SK-N-SH (cell line): ENCODE measurements at regions not wholly inside any gene's neighbourhood (a gene's known extent, or its start where the extent isn't known, plus 50 kb on each side); places are given as distances from the start of the nearest gene placed in this dataset.

ENCODE experiments used
- CTCF ChIA-PET: fragments of 300-600, 350-600 bp; formaldehyde crosslinking; extraction: SDS; loops from one replicate; lab custom pipeline; 2021; lab: Yijun Ruan, JAX
- POLR2A ChIA-PET: fragments of 350-600 bp; sonication (Branson Sonifier 250); formaldehyde crosslinking; extraction: SDS; loops from one replicate; lab custom pipeline; 2020; ENCODE audit warnings: antibody characterized with exemption, inconsistent platforms; lab: Yijun Ruan, JAX
- DNase-seq: peaks from one replicate; pipeline ENCODE4 v3.0.0; 2012
- H2AFZ ChIP-seq: fragments of 200-600 bp; sonication (generic); 2 replicates; pipeline ENCODE4 v1.8.1; 2016; ENCODE audit warnings: antibody characterized with exemption, mild to moderate bottlenecking, low read depth
- H3F3A ChIP-seq: fragments of 200-600 bp; sonication (generic); replicated peaks from 2 replicates; pipeline ENCODE3; 2016; ENCODE audit warnings: antibody characterized with exemption, mild to moderate bottlenecking; ENCODE audit not compliant: insufficient read depth
- H3K27ac ChIP-seq, 2 experiments: fragments of 200-500 bp in 1 of 2; fragments of 200-600 bp in 1 of 2; sonication (Bioruptor generic) in 1 of 2; sonication (generic), shearing (Covaris generic) in 1 of 2; 2 replicates each; pipeline versions ENCODE4 v1.5.1 to v1.6.1; 2014 to 2016; ENCODE audit warnings: low read depth in 2 of 2, inconsistent platforms in 1 of 2, low read length in 1 of 2, mild to moderate bottlenecking in 1 of 2, mixed read lengths in 1 of 2
- H3K27me3 ChIP-seq: fragments of 200-600 bp; sonication (generic), shearing (Covaris generic); 2 replicates; pipeline ENCODE4 v1.6.1; 2016; ENCODE audit warnings: mixed run types; ENCODE audit not compliant: insufficient read depth
- H3K36me3 ChIP-seq, 2 experiments: fragments of 200-500 bp in 1 of 2; fragments of 200-600 bp in 1 of 2; sonication (Bioruptor generic) in 1 of 2; sonication (generic) in 1 of 2; replicated peaks in 1 of 2; 2 replicates each; pipeline versions ENCODE3 to v1.5.1; 2014 to 2016; ENCODE audit warnings: low read length in 1 of 2, mild to moderate bottlenecking in 1 of 2; ENCODE audit not compliant: insufficient read depth in 2 of 2, control insufficient read depth in 1 of 2
- H3K4me1 ChIP-seq, 2 experiments: fragments of 200-500 bp in 1 of 2; fragments of 200-600 bp in 1 of 2; sonication (Bioruptor generic) in 1 of 2; sonication (generic), shearing (Covaris generic) in 1 of 2; 2 replicates each; pipeline versions ENCODE4 v1.5.1 to v1.6.1; 2014 to 2016; ENCODE audit warnings: low read depth in 1 of 2, low read length in 1 of 2, mixed run types in 1 of 2; ENCODE audit not compliant: insufficient read depth in 2 of 2, control insufficient read depth in 1 of 2
- H3K4me2 ChIP-seq: fragments of 200-600 bp; sonication (generic), shearing (Covaris generic); 2 replicates; pipeline ENCODE4 v1.6.1; 2017; ENCODE audit warnings: mixed run types
- H3K4me3 ChIP-seq, 2 experiments: fragments of 200-500 bp in 1 of 2; fragments of 200-600 bp in 1 of 2; sonication (Bioruptor generic) in 1 of 2; sonication (generic), shearing (Covaris generic) in 1 of 2; 2 replicates each; pipeline versions ENCODE4 v1.5.1 to v1.8.1; 2014 to 2016; ENCODE audit warnings: low read depth in 2 of 2, inconsistent platforms in 1 of 2, low read length in 1 of 2, mild to moderate bottlenecking in 1 of 2, mixed read lengths in 1 of 2, moderate library complexity in 1 of 2
- H3K79me2 ChIP-seq: fragments of 200-600 bp; sonication (generic); 2 replicates; pipeline ENCODE4 v1.8.1; 2017; ENCODE audit warnings: mild to moderate bottlenecking; ENCODE audit not compliant: insufficient read depth
- H3K9ac ChIP-seq: fragments of 200-600 bp; sonication (generic); 2 replicates; pipeline ENCODE4 v1.6.1; 2017; ENCODE audit warnings: mixed run types
- H3K9me2 ChIP-seq: fragments of 200-600 bp; sonication (generic); 2 replicates; pipeline ENCODE4 v1.6.1; 2017; ENCODE audit warnings: mixed run types
- H3K9me3 ChIP-seq: fragments of 200-600 bp; sonication (generic); 2 replicates; pipeline ENCODE4 v1.6.1; 2017; ENCODE audit warnings: mixed run types, mild to moderate bottlenecking, moderate library complexity
- H4K20me1 ChIP-seq: fragments of 200-600 bp; sonication (generic); 2 replicates; pipeline ENCODE4 v1.6.1; 2017; ENCODE audit warnings: mild to moderate bottlenecking, mixed run types; ENCODE audit not compliant: insufficient read depth
- CHD2 ChIP-seq: fragments of 150-350 bp; IDR thresholded peaks from 2 replicates; pipeline ENCODE4 v1.6.1; 2018; ENCODE audit warnings: low read length; ENCODE audit not compliant: partially characterized antibody
- ELF1 ChIP-seq: IDR thresholded peaks from 2 replicates; pipeline ENCODE4 v1.4.0; 2012
- EP300 ChIP-seq, 2 experiments: IDR thresholded peaks; 2 replicates each; pipeline versions ENCODE4 v1.4.0 to v1.6.1; 2012; ENCODE audit warnings: borderline replicate concordance in 1 of 2, low read depth in 1 of 2, low read length in 1 of 2
- FOXJ3 ChIP-seq: sonication (generic); formaldehyde crosslinking; IDR thresholded peaks from 2 replicates; pipeline ENCODE4 v1.5.1; 2020; ENCODE audit warnings: mild to moderate bottlenecking, missing genetic modification reagents
- FOXM1 ChIP-seq: IDR thresholded peaks from 2 replicates; pipeline ENCODE4 v1.4.0; 2012; ENCODE audit warnings: low read depth, mild to moderate bottlenecking
- IRF3 ChIP-seq: fragments of 150-350 bp; IDR thresholded peaks from 2 replicates; pipeline ENCODE4 v1.6.1; 2016; ENCODE audit warnings: mild to moderate bottlenecking, low read depth, low read length
- MXI1 ChIP-seq: IDR thresholded peaks from 2 replicates; pipeline ENCODE4 v1.6.1; 2012; ENCODE audit warnings: mild to moderate bottlenecking, low read depth, low read length, improper control_type of control experiment
- NRF1 ChIP-seq: IDR thresholded peaks from 2 replicates; pipeline ENCODE4 v1.6.1; 2012; ENCODE audit warnings: low read depth, mild to moderate bottlenecking, low read length
- POLR2AphosphoS5 ChIP-seq: IDR thresholded peaks from 2 replicates; pipeline ENCODE4 v1.6.1; 2012; ENCODE audit warnings: low read depth, low read length
- RAD21 ChIP-seq: IDR thresholded peaks from 2 replicates; pipeline ENCODE4 v1.6.1; 2012; ENCODE audit warnings: mild to moderate bottlenecking, low read length
- REST ChIP-seq: IDR thresholded peaks from 2 replicates; pipeline ENCODE4 v1.6.1; 2012; ENCODE audit warnings: mild to moderate bottlenecking, low read depth, low read length, moderate library complexity
- RXRA ChIP-seq: IDR thresholded peaks from 2 replicates; pipeline ENCODE4 v1.4.0; 2012; ENCODE audit warnings: low read depth, mild to moderate bottlenecking, borderline replicate concordance
- SIN3A ChIP-seq: IDR thresholded peaks from 2 replicates; pipeline ENCODE4 v1.6.1; 2012; ENCODE audit warnings: low read depth, mild to moderate bottlenecking, low read length, moderate library complexity, borderline replicate concordance
- SMC3 ChIP-seq: IDR thresholded peaks from 2 replicates; pipeline ENCODE4 v1.6.1; 2012; ENCODE audit warnings: low read depth, low read length, improper control_type of control experiment
- USF1 ChIP-seq: IDR thresholded peaks from 2 replicates; pipeline ENCODE4 v1.4.0; 2012; ENCODE audit warnings: low read depth, borderline replicate concordance
- WGBS: methylation state at CpG from one replicate; pipeline ENCODE4 v1.1.6; 2017; ENCODE audit warnings: low lambda C conversion rate; 5-methylcytosine and 5-hydroxymethylcytosine counted together
- TF ChIP-seq, protein P1 (sequence below): fragments of 150-350 bp; IDR thresholded peaks from 2 replicates; pipeline ENCODE4 v1.6.1; 2017; ENCODE audit warnings: antibody characterized with exemption, low read length, low read depth, borderline replicate concordance

DNA sequence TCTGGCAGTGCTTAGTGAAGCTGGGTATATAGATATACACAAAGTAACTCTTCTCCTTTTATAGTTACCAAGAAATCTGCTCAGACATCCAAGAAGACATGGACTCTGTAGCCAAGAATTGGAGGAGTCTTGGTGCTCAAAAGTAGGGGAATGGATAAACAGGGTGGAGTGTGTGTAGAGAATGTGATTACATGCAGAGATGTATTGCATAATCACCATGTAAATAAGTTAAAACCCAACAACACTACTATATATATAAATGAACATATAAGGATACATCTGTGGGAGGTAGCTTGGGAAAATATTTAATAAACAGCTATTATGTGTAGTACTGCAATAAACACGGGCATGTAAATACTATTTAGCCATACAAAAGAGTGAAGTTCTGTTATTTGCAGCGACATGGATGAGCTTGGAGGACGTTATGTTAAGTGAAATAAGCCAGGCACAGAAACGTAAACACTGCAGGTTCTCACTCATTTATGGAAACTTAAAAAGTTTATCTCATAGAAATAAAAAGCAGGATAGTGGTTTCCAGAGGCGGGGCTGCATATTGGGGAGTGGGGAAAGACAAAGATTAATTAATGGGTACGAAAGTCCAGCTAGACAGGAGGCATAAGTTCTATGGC, 207.5 kb downstream of the TENT4A start:
- no peaks in the 10 kb centered on the region for H3F3A ChIP-seq
- no peaks in the 10 kb centered on the region for H3K9me3 ChIP-seq
- H3K4me1 ChIP-seq = no peaks in the 10 kb centered on the region
- H4K20me1 ChIP-seq = no peaks in the 10 kb centered on the region
- WGBS = 4% methylated on average over 6 of the region's 6 CpGs
- no peak for DNase-seq
- no peak overlapping the region for H3K9ac ChIP-seq
- no peak overlapping the region for H3K4me3 ChIP-seq
- H3K27ac ChIP-seq = no peak overlapping the region
- CTCF ChIA-PET = no interaction called here
- TF ChIP-seq RAD21 = no peak
- TF ChIP-seq, protein P1, sequence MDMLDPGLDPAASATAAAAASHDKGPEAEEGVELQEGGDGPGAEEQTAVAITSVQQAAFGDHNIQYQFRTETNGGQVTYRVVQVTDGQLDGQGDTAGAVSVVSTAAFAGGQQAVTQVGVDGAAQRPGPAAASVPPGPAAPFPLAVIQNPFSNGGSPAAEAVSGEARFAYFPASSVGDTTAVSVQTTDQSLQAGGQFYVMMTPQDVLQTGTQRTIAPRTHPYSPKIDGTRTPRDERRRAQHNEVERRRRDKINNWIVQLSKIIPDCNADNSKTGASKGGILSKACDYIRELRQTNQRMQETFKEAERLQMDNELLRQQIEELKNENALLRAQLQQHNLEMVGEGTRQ = no peak
- no peak for TF ChIP-seq POLR2AphosphoS5
- no peak for TF ChIP-seq CHD2
- TF ChIP-seq EP300 (IDR thresholded peaks at IDR 0.05; ENCODE audit: borderline replicate concordance in 1 of 2, low read depth in 1 of 2, low read length in 1 of 2) = no peak
- no peak for TF ChIP-seq ELF1
- TF ChIP-seq SIN3A = no peak
- TF ChIP-seq FOXJ3 (CRISPR knock-in tag) = no peak
- TF ChIP-seq SMC3 = no peak
- no peak for TF ChIP-seq IRF3
- no peaks in the 10 kb centered on the region for H3K79me2 ChIP-seq
- no peaks in the 10 kb centered on the region for H3K9me2 ChIP-seq
- H3K27me3 ChIP-seq = no peaks in the 10 kb centered on the region
- no peaks in the 10 kb centered on the region for H3K36me3 ChIP-seq
- H3K4me2 ChIP-seq = no peak overlapping the region
- POLR2A ChIA-PET = no interaction called here
- no peak overlapping the region for H2AFZ ChIP-seq

DNA sequence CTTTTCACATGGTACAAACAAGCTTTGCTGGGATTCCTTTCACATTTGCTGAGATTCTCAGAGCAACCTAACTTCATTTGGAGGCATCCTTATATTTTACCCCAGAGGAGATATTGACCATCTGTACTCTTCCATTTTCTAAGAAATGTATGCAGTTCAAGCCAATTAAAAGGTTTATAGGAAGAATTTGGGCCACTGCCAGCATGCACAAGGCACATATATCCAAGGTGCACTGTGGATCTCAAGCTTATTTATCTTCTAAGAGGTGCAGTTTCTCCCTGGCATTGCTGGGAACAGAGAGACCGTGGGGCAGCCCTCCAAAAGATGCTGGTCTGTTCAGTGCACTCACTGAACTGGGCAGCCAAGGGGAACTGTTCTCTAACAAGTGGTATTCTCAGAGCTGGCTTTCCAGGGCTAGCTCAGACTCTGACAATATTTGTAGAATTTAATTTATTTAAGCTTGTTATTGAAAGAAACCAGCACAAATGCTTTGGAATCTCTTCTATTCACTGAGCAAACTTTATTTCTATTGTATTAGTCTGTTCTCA, 213.3 kb downstream of the TENT4A start:
- ChIA-PET POLR2A (no interaction called here), CTCF (no interaction called here)
- Histone ChIP-seq H3K27ac (no peak overlapping the region), H3K9ac (no peak overlapping the region), H3F3A (no peaks in the 10 kb centered on the region), H4K20me1 (no peaks in the 10 kb centered on the region), H3K27me3 (no peaks in the 10 kb centered on the region), H2AFZ (no peak overlapping the region), H3K36me3 (no peaks in the 10 kb centered on the region), H3K4me1 (no peaks in the 10 kb centered on the region), H3K79me2 (no peaks in the 10 kb centered on the region), H3K4me2 (no peak overlapping the region), H3K9me2 (no peaks in the 10 kb centered on the region), H3K9me3 (no peaks in the 10 kb centered on the region), H3K4me3 (no peak overlapping the region)
- WGBS = 0% methylated on average over 1 of the region's 1 CpG
- DNase-seq = no peak
- TF ChIP-seq USF1 (no peak), FOXM1 (no peak), EP300 (IDR thresholded peaks at IDR 0.05; ENCODE audit: borderline replicate concordance in 1 of 2, low read depth in 1 of 2, low read length in 1 of 2) (no peak), SIN3A (no peak), NRF1 (no peak), IRF3 (no peak), RAD21 (no peak), MXI1 (no peak), SMC3 (no peak), RXRA (no peak), REST (no peak)
- TF ChIP-seq, all 33 proteins: peak for 0
